ENCODE measurements at regions not wholly inside any gene's neighbourhood (a gene's known extent, or its start where the extent isn't known, plus 50 kb on each side); places are given as distances from the start of the nearest gene placed in this dataset.
"Not testable (repeated sequence)": the region's sequence is repeated elsewhere in the genome, so short reads cannot be mapped to it uniquely, and the experiment has no call there.

DNA sequence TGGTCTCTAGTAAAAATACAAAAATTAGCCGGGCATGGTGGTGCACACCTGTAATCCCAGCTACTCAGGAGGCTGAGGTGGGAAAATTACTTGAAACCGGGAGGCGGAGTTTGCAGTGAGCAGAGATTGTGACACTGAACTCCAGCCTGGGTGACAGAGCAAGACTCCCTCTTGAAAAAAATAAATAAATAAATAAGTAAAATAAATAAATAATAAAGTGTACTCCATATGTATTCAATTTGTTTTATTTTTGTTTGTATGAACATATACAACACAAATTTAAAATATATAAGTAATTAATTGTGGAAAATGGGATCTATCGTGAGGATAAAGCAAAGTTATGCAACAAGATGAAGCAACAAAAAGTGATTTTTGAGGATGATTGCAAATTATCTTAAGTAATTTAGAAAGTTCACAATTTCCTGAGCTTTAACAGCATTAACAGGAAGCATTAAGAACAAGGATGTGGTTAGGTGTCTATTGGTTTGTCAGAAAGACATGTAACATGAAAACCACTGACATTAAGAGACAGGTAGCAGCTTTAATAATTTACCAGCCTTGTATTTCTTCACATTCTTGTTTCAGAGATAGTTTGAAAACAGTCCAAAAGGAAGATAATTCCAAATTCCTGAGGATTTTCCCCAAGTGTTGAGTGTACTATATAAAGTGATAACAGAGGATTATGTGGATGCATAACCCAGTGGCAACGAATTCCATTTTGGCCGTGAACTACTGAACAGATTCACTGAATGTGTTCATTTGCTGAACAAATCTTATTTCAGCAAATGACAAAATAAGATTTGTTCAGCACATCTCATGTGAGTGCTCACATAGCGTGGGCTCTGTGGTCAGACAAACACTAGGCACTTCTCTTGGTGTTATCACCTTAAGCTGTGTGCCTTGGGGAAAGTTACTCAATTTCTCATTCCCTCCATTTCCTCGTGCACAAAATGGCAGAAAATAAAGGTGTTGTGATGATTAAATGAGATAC is 68.6 kb upstream of the RESF1 start:
- intact Hi-C loops (cut with DNase I; ENCODE audit: low total_unique reads): no loop called here
- peaks cover 2% of the 10 kb centered on the region for H3K4me1 ChIP-seq
- H3K27me3 ChIP-seq: no peaks in the 10 kb centered on the region
- no peaks in the 10 kb centered on the region for H3K36me3 ChIP-seq (ENCODE audit: low read depth, missing control alignments)
- TF ChIP-seq, protein P1, sequence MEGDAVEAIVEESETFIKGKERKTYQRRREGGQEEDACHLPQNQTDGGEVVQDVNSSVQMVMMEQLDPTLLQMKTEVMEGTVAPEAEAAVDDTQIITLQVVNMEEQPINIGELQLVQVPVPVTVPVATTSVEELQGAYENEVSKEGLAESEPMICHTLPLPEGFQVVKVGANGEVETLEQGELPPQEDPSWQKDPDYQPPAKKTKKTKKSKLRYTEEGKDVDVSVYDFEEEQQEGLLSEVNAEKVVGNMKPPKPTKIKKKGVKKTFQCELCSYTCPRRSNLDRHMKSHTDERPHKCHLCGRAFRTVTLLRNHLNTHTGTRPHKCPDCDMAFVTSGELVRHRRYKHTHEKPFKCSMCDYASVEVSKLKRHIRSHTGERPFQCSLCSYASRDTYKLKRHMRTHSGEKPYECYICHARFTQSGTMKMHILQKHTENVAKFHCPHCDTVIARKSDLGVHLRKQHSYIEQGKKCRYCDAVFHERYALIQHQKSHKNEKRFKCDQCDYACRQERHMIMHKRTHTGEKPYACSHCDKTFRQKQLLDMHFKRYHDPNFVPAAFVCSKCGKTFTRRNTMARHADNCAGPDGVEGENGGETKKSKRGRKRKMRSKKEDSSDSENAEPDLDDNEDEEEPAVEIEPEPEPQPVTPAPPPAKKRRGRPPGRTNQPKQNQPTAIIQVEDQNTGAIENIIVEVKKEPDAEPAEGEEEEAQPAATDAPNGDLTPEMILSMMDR (IDR thresholded peaks at IDR 0.05): no peak
- TF ChIP-seq POLR2A (IDR thresholded peaks at IDR 0.05): no peak
- no peaks in the 10 kb centered on the region for H3K9me3 ChIP-seq
- 77 to 81% methylated on average over 8 of the region's 8 CpGs for WGBS, 2 donors
- H3K27ac ChIP-seq: no peak overlapping the region
- DNase-seq: no peak
- H3K4me3 ChIP-seq: no peak overlapping the region

DNA sequence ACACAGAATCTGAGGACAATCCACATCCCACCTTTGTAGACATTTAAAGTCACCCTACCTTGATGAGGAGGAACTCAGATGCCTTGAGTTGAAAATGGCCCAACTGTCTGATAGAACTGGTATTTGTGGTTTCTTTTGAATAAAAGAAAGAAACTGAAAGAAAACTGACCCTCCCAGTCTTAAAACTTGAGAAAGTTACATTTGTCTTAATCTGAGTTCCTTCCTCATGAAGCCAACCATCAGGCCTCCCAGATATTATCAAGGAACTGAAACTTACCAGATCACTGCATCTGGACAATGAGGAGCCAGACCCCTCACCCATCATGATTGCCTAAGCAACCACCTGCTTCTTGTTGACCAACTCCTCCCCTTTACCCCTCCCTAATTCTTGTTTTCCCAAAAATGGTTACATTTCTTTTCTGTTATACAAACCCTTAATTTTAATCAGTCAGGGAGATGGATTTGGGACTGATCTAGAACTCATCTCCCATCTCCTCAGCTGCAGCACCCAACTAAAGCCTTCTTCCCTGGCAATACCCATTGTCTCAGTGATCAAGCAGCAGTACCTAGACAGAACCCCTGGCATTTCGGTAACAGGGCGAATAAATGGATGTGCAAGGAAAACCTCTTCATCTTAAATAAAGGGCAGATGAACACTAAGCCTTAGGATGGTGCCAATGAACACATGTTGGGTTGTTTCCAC is 72.0 kb upstream of the RESF1 start:
- Histone ChIP-seq H3K4me1 (no peaks in the 10 kb centered on the region), H3K27ac (no peak overlapping the region), H3K4me3 (no peak overlapping the region), H3K9me3 (no peaks in the 10 kb centered on the region), H3K27me3 (no peaks in the 10 kb centered on the region), H3K36me3 (ENCODE audit: low read depth, missing control alignments) (no peaks in the 10 kb centered on the region)
- intact Hi-C loops (cut with DNase I; ENCODE audit: low total_unique reads): no loop called here
- no peak for DNase-seq
- TF ChIP-seq POLR2A (IDR thresholded peaks at IDR 0.05): no peak
- TF ChIP-seq, protein P1 (IDR thresholded peaks at IDR 0.05): no peak
- 50 to 73% methylated on average over 2 of the region's 2 CpGs for WGBS, 2 donors

GRCh38 chr12:31882682-31883081 is 76.5 kb upstream of the RESF1 start:
- H3K4me3 ChIP-seq; DNase-seq; H3K4me1 ChIP-seq; H3K27me3 ChIP-seq; intact Hi-C loops (cut with DNase I; ENCODE audit: low total_unique reads); H3K9me3 ChIP-seq; H3K36me3 ChIP-seq (ENCODE audit: low read depth, missing control alignments); H3K27ac ChIP-seq: not testable (repeated sequence)
- WGBS, 2 donors: 85 to 93% methylated on average over 5 to 6 of the region's 6 CpGs

GRCh38 chr12:31880340-31880739 is 78.9 kb upstream of the RESF1 start:
- peaks cover 7% of the 10 kb centered on the region for H3K4me1 ChIP-seq
- no peaks in the 10 kb centered on the region for H3K36me3 ChIP-seq (ENCODE audit: low read depth, missing control alignments)
- no peak for DNase-seq
- TF ChIP-seq, protein P1 (IDR thresholded peaks at IDR 0.05): no peak
- TF ChIP-seq POLR2A (IDR thresholded peaks at IDR 0.05): no peak
- intact Hi-C loops (cut with DNase I; ENCODE audit: low total_unique reads): no loop called here
- H3K27ac ChIP-seq: no peak overlapping the region
- no peak overlapping the region for H3K4me3 ChIP-seq
- no peaks in the 10 kb centered on the region for H3K27me3 ChIP-seq
- H3K9me3 ChIP-seq: no peaks in the 10 kb centered on the region

GRCh38 chr12:31877884-31878283 is 81.3 kb upstream of the RESF1 start:
- Histone ChIP-seq H3K4me3 (no peak overlapping the region), H3K27me3 (no peaks in the 10 kb centered on the region), H3K36me3 (ENCODE audit: low read depth, missing control alignments) (no peaks in the 10 kb centered on the region), H3K9me3 (no peaks in the 10 kb centered on the region), H3K27ac (no peak overlapping the region), H3K4me1 (peaks cover 7% of the 10 kb centered on the region)
- intact Hi-C loops (cut with DNase I; ENCODE audit: low total_unique reads): no loop called here
- TF ChIP-seq POLR2A (IDR thresholded peaks at IDR 0.05): no peak
- TF ChIP-seq, protein P1 (IDR thresholded peaks at IDR 0.05): no peak
- DNase-seq: no peak
- 85 to 93% methylated on average over 1 of the region's 1 CpG for WGBS, 2 donors
